HCT116 (cell line): ENCODE measurements at regions not wholly inside any gene's neighbourhood (a gene's known extent, or its start where the extent isn't known, plus 50 kb on each side); places are given as distances from the start of the nearest gene placed in this dataset.

Experiments
- ATAC-seq: fragments of 200-7000 bp; cut with Tn5 transposase; 2 replicates; pipeline ENCODE4 v1.9.1; 2020; ENCODE audit warnings: mild to moderate bottlenecking, moderate library complexity
- BruUV-seq: library from RNA; stranded (reverse); fragments of 400-500 nt; replicated peaks from 2 replicates; lab custom pipeline; 2021; lab: Mats Ljungman, UMichigan
- CTCF ChIA-PET: fragments of 300-600 bp; sonication (Branson Sonifier 250); formaldehyde crosslinking; loops from one replicate; lab custom pipeline; 2021; ENCODE audit warnings: antibody characterized with exemption; lab: Charles Lee
- POLR2A ChIA-PET: fragments of 300-600, 350-600 bp; sonication (Branson Sonifier 250); formaldehyde crosslinking; loops from one replicate; lab custom pipeline; 2021; ENCODE audit warnings: antibody characterized with exemption; lab: Charles Lee
- RAD21 ChIA-PET, 2 experiments: fragments of 300-600 bp; sonication (Branson Sonifier 250); formaldehyde crosslinking; loops; one replicate each; lab custom pipeline; 2023; ENCODE audit warnings: low total read pairs in 2 of 2; ENCODE audit not compliant: uncharacterized antibody in 2 of 2, unreplicated experiment in 2 of 2, low non-redundant PET in 1 of 2; lab: Charles Lee
- DNase-seq: peaks from one replicate; pipeline ENCODE4 v3.0.0-alpha.2; 2010; ENCODE audit warnings: low read depth, low spot score
- H2AFZ ChIP-seq: fragments of 200-600 bp; shearing (Covaris generic), sonication (generic); 2 replicates; pipeline ENCODE4 v1.6.1; 2017; ENCODE audit warnings: low read depth, mixed run types, mixed read lengths, antibody characterized with exemption, low read length; ENCODE audit not compliant: poor library complexity, severe bottlenecking
- H3K27ac ChIP-seq: 2 replicates; pipeline ENCODE4 v1.5.1; 2012; ENCODE audit warnings: low read depth, low read length
- H3K27me3 ChIP-seq: fragments of 200-600 bp; sonication (generic); 2 replicates; pipeline ENCODE4 v1.6.1; 2016; ENCODE audit warnings: mixed run types, low read length, mixed read lengths; ENCODE audit not compliant: insufficient read depth
- H3K36me3 ChIP-seq, 2 experiments: fragments of 200-500 bp in 1 of 2; fragments of 200-600 bp in 1 of 2; sonication (Bioruptor generic) in 1 of 2; sonication (generic) in 1 of 2; 2 replicates each; pipeline versions ENCODE4 v1.5.1 to v1.6.1; 2014 to 2016; ENCODE audit warnings: low read length in 2 of 2, inconsistent platforms in 1 of 2, mixed read lengths in 1 of 2, mixed run types in 1 of 2; ENCODE audit not compliant: insufficient read depth in 2 of 2, control insufficient read depth in 1 of 2
- H3K4me1 ChIP-seq, 2 experiments: fragments of 200-600 bp in 1 of 2; sonication (generic) in 1 of 2; 2 replicates each; pipeline versions ENCODE4 v1.5.1 to v1.6.1; 2012 to 2017; ENCODE audit warnings: low read length in 2 of 2, inconsistent platforms in 1 of 2, mild to moderate bottlenecking in 1 of 2, mixed read lengths in 1 of 2, mixed run types in 1 of 2, moderate library complexity in 1 of 2; ENCODE audit not compliant: insufficient read depth in 2 of 2, control insufficient read depth in 1 of 2
- H3K4me2 ChIP-seq: fragments of 200-600 bp; sonication (generic); 2 replicates; pipeline ENCODE4 v1.6.1; 2017; ENCODE audit warnings: mixed run types, low read length, mixed read lengths
- H3K4me3 ChIP-seq, 2 experiments: fragments of 200-600 bp in 1 of 2; sonication (generic) in 1 of 2; replicated peaks in 1 of 2; 2 replicates each; pipeline ENCODE4 v1.5.1; 2011 to 2016; ENCODE audit warnings: low read length in 2 of 2, control low read depth in 1 of 2, low read depth in 1 of 2, mild to moderate bottlenecking in 1 of 2, mixed read lengths in 1 of 2, mixed run types in 1 of 2
- H3K79me2 ChIP-seq: fragments of 200-600 bp; sonication (generic); 2 replicates; pipeline ENCODE4 v1.6.1; 2017; ENCODE audit warnings: mild to moderate bottlenecking, mixed run types, low read length, moderate library complexity, mixed read lengths; ENCODE audit not compliant: insufficient read depth
- H3K9ac ChIP-seq: fragments of 200-600 bp; sonication (generic); 2 replicates; pipeline ENCODE4 v1.6.1; 2016; ENCODE audit warnings: low read length, mixed read lengths
- H3K9me2 ChIP-seq: fragments of 200-600 bp; sonication (generic), shearing (Covaris generic); 2 replicates; pipeline ENCODE4 v1.6.1; 2017; ENCODE audit warnings: mixed run types, mild to moderate bottlenecking, moderate library complexity; ENCODE audit not compliant: insufficient read depth
- H3K9me3 ChIP-seq, 2 experiments: fragments of 200-500 bp in 1 of 2; fragments of 200-600 bp in 1 of 2; sonication (Bioruptor generic) in 1 of 2; sonication (generic) in 1 of 2; 2 replicates each; pipeline ENCODE4 v1.6.1; 2014 to 2017; ENCODE audit warnings: low read length in 2 of 2, mixed read lengths in 2 of 2, inconsistent platforms in 1 of 2, low read depth in 1 of 2, mild to moderate bottlenecking in 1 of 2, mixed run types in 1 of 2, moderate library complexity in 1 of 2; ENCODE audit not compliant: control insufficient read depth in 1 of 2, insufficient read depth in 1 of 2
- H4K20me1 ChIP-seq: fragments of 200-600 bp; sonication (generic), shearing (Covaris generic); 2 replicates; pipeline ENCODE4 v1.6.1; 2017; ENCODE audit warnings: mixed run types, mild to moderate bottlenecking, moderate library complexity; ENCODE audit not compliant: insufficient read depth
- CBX3 ChIP-seq: IDR thresholded peaks from 2 replicates; pipeline ENCODE4 v1.6.1; 2012; ENCODE audit warnings: low read depth
- CEBPB ChIP-seq: IDR thresholded peaks from 2 replicates; pipeline ENCODE4 v1.6.1; 2012; ENCODE audit warnings: low read depth
- EGR1 ChIP-seq: IDR thresholded peaks from 2 replicates; pipeline ENCODE4 v1.6.1; 2012; ENCODE audit warnings: low read depth
- ELF1 ChIP-seq: IDR thresholded peaks from 2 replicates; pipeline ENCODE4 v1.6.1; 2012; ENCODE audit warnings: low read depth, borderline replicate concordance
- EZH2 ChIP-seq: fragments of 200-600 bp; sonication (generic); IDR thresholded peaks from 2 replicates; pipeline ENCODE4 v1.6.1; 2017; ENCODE audit warnings: antibody characterized with exemption, mixed run types
- FOSL1 ChIP-seq: IDR thresholded peaks from 2 replicates; pipeline ENCODE4 v1.6.1; 2012; ENCODE audit warnings: low read depth
- MAX ChIP-seq: IDR thresholded peaks from 2 replicates; pipeline ENCODE4 v1.6.1; 2012
- SIN3A ChIP-seq: IDR thresholded peaks from 2 replicates; pipeline ENCODE4 v1.6.1; 2012; ENCODE audit warnings: low read depth
- SP1 ChIP-seq: IDR thresholded peaks from 2 replicates; pipeline ENCODE4 v1.6.1; 2012; ENCODE audit warnings: low read depth
- SRF ChIP-seq: IDR thresholded peaks from 2 replicates; pipeline ENCODE4 v1.6.1; 2012; ENCODE audit warnings: low read depth
- ZNF274 ChIP-seq: fragments of 200-500 bp; sonication (Bioruptor generic); IDR thresholded peaks from 2 replicates; pipeline ENCODE4 v1.6.1; 2014; ENCODE audit warnings: mild to moderate bottlenecking, low read depth, low read length, inconsistent platforms
- intact Hi-C: fragments of 100-400 bp; cut with micrococcal nuclease; formaldehyde crosslinking; loops from 2 replicates; pipeline ENCODE4 v1.10.0; 2022
- TF ChIP-seq, protein P1 (sequence below): IDR thresholded peaks from 2 replicates; pipeline ENCODE4 v1.6.1; 2012; ENCODE audit warnings: low read depth
- TF ChIP-seq, protein P2 (sequence below), 3 experiments: fragments of 200-600 bp in 1 of 3; sonication (generic) in 1 of 3; IDR thresholded peaks in 2 of 3; conservative IDR thresholded peaks in 1 of 3; 2 replicates each; pipeline ENCODE4 v1.5.1; 2012 to 2017; ENCODE audit warnings: low read depth in 2 of 3, low read length in 2 of 3, antibody characterized with exemption in 1 of 3, borderline replicate concordance in 1 of 3, control low read depth in 1 of 3, mild to moderate bottlenecking in 1 of 3, mixed read lengths in 1 of 3, mixed run types in 1 of 3, moderate library complexity in 1 of 3; ENCODE audit not compliant: insufficient read depth in 1 of 3

DNA sequence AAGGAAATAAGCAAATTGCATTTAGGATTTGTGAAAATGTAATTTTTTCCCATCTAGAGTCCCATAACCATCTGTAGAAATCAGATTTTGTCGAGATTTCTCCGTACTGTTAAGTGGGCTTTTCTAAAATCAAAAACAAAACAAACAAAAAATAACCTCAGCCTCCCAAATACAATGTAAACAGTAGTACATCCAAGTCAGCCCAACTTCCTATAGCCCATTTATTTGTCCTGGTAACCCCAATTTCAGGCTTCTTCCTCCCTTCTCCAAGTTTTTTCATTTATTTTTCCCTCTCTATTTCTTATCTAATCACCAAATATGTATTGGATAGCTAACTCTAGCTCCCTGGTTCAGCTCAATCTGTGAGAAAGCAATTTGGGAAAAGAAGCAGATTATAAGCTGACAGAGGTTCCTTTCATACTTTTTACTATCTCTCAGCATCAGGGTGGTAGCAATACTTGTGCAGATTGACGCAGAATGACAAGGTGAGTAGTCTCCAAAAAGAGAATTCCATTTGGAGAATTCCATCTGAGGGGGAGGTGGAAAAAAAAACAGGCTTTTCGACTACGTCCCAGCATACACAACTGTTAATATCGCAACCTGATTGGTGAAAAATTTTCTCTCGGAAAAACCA is 132.6 kb upstream of the BTN3A2 start (continued):
- TF ChIP-seq, protein P1, sequence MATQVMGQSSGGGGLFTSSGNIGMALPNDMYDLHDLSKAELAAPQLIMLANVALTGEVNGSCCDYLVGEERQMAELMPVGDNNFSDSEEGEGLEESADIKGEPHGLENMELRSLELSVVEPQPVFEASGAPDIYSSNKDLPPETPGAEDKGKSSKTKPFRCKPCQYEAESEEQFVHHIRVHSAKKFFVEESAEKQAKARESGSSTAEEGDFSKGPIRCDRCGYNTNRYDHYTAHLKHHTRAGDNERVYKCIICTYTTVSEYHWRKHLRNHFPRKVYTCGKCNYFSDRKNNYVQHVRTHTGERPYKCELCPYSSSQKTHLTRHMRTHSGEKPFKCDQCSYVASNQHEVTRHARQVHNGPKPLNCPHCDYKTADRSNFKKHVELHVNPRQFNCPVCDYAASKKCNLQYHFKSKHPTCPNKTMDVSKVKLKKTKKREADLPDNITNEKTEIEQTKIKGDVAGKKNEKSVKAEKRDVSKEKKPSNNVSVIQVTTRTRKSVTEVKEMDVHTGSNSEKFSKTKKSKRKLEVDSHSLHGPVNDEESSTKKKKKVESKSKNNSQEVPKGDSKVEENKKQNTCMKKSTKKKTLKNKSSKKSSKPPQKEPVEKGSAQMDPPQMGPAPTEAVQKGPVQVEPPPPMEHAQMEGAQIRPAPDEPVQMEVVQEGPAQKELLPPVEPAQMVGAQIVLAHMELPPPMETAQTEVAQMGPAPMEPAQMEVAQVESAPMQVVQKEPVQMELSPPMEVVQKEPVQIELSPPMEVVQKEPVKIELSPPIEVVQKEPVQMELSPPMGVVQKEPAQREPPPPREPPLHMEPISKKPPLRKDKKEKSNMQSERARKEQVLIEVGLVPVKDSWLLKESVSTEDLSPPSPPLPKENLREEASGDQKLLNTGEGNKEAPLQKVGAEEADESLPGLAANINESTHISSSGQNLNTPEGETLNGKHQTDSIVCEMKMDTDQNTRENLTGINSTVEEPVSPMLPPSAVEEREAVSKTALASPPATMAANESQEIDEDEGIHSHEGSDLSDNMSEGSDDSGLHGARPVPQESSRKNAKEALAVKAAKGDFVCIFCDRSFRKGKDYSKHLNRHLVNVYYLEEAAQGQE: no peak
- TF ChIP-seq CBX3: no peak
- TF ChIP-seq SRF: no peak
- no peak for TF ChIP-seq SIN3A
- no peak for TF ChIP-seq MAX
- TF ChIP-seq, all 23 proteins: peak for 0

DNA sequence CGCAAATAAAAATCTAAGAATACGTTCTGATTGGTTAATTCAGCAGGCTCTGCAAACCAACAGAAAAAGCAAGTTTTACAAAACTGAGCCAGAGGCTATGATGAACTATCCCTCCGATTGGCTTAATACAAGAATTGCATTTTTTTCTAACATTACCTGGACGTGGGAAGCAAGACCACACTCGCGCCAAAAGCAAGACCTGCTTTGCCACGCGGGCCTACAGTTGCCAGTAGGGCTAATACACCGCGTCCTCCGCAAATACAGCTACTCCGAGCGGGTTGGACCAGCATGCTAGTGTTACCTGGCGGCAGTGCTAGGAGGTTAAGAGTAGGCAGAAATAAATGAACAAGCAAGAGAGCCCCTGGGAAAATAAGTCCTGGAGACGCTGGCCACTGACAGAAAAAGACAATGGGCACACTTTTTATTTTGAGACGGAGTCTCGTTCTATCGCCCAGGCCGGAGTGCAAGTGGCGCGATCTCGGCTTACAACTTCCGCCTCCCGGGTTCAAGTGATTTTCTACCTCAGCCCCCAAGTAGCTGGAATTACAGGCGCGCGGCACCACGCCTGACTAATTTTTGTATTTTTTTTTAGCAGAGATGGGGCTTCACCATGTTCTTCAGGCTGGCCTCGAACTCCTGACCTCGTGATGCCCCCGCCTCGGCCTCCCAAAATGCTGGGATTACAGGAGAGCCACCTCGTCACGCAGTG is 131.9 kb upstream of the BTN3A2 start:
- ChIA-PET RAD21 (no interaction called here), POLR2A (no interaction called here), CTCF (no interaction called here)
- Histone ChIP-seq H3K4me1 (no peaks in the 10 kb centered on the region), H3K9me2 (0 out of 2 replicates have a peak, but pooled peaks cover 2% of the 10 kb centered on the region), H4K20me1 (no peaks in the 10 kb centered on the region), H3K79me2 (no peaks in the 10 kb centered on the region), H3K9ac (no peak overlapping the region), H2AFZ (no peak overlapping the region), H3K27me3 (no peaks in the 10 kb centered on the region), H3K4me3 (no peak overlapping the region), H3K4me2 (no peak overlapping the region), H3K36me3 (no peaks in the 10 kb centered on the region), H3K27ac (no peak overlapping the region), H3K9me3 (no peaks in the 10 kb centered on the region)
- intact Hi-C loops: loop anchor here (5.0 kb wide), 1 partner anchor 34 kb away; no protein-coding TSS in a partner anchor
- DNase-seq (no peak), ATAC-seq (no peak)
- BruUV-seq: no TSS peak
- no peak for TF ChIP-seq MAX
- TF ChIP-seq SRF: no peak
- no peak for TF ChIP-seq SIN3A
- TF ChIP-seq, protein P2, sequence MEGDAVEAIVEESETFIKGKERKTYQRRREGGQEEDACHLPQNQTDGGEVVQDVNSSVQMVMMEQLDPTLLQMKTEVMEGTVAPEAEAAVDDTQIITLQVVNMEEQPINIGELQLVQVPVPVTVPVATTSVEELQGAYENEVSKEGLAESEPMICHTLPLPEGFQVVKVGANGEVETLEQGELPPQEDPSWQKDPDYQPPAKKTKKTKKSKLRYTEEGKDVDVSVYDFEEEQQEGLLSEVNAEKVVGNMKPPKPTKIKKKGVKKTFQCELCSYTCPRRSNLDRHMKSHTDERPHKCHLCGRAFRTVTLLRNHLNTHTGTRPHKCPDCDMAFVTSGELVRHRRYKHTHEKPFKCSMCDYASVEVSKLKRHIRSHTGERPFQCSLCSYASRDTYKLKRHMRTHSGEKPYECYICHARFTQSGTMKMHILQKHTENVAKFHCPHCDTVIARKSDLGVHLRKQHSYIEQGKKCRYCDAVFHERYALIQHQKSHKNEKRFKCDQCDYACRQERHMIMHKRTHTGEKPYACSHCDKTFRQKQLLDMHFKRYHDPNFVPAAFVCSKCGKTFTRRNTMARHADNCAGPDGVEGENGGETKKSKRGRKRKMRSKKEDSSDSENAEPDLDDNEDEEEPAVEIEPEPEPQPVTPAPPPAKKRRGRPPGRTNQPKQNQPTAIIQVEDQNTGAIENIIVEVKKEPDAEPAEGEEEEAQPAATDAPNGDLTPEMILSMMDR (IDR thresholded peaks at IDR 0.05 in 2 of 3, conservative IDR thresholded peaks at IDR 0.05 in 1 of 3; ENCODE audit: borderline replicate concordance in 1 of 3, insufficient read depth in 1 of 3, low read depth in 2 of 3, low read length in 2 of 3): no peak
- TF ChIP-seq ZNF274: no peak
- no peak for TF ChIP-seq EGR1
- no peak for TF ChIP-seq SP1
- TF ChIP-seq, protein P1: no peak
- no peak for TF ChIP-seq EZH2
- TF ChIP-seq CEBPB: no peak
- TF ChIP-seq ELF1: no peak
- TF ChIP-seq FOSL1: no peak
